Osteoblast (primary cell): ENCODE measurements at regions not wholly inside any gene's neighbourhood (a gene's known extent, or its start where the extent isn't known, plus 50 kb on each side); places are given as distances from the start of the nearest gene placed in this dataset.

Experiments used
- DNase-seq: peaks from one replicate; pipeline ENCODE4 v3.0.0; 2011; ENCODE audit warnings: low spot score, mixed read lengths; ENCODE audit not compliant: insufficient read length; ENCODE audit errors: missing footprints
- H2AFZ ChIP-seq: 2 replicates; pipeline ENCODE4 v1.6.0; 2011; ENCODE audit warnings: mild to moderate bottlenecking, low read length
- H3K27ac ChIP-seq: 2 replicates; pipeline ENCODE4 v1.5.1; 2011; ENCODE audit warnings: mild to moderate bottlenecking, low read depth, low read length, moderate library complexity
- H3K27me3 ChIP-seq: 2 replicates; pipeline ENCODE4 v1.6.0; 2012; ENCODE audit warnings: mild to moderate bottlenecking, control low read depth, inconsistent platforms, low read length, moderate library complexity; ENCODE audit not compliant: insufficient read depth
- H3K36me3 ChIP-seq: 2 replicates; pipeline ENCODE4 v1.5.1; 2011; ENCODE audit warnings: mild to moderate bottlenecking, low read length, control low read depth, moderate library complexity; ENCODE audit not compliant: insufficient read depth
- H3K4me1 ChIP-seq: 2 replicates; pipeline ENCODE4 v1.5.1; 2011; ENCODE audit warnings: mild to moderate bottlenecking, low read length, control low read depth, moderate library complexity; ENCODE audit not compliant: insufficient read depth
- H3K4me2 ChIP-seq: 2 replicates; pipeline ENCODE4 v1.6.0; 2011; ENCODE audit warnings: mild to moderate bottlenecking, low read length; ENCODE audit not compliant: insufficient read depth
- H3K4me3 ChIP-seq: fragments of 200-600 bp; sonication (generic); 3 replicates; pipeline ENCODE4 v1.5.1; 2012; ENCODE audit warnings: mild to moderate bottlenecking, low read length, inconsistent platforms; ENCODE audit not compliant: insufficient read depth
- H3K79me2 ChIP-seq: 2 replicates; pipeline ENCODE4 v1.6.0; 2012; ENCODE audit warnings: mild to moderate bottlenecking, low read length, control low read depth, inconsistent platforms; ENCODE audit not compliant: insufficient read depth
- H3K9me3 ChIP-seq: 2 replicates; pipeline ENCODE4 v1.5.1; 2011; ENCODE audit warnings: low read depth, low read length, control low read depth
- H4K20me1 ChIP-seq: 2 replicates; pipeline ENCODE4 v1.6.0; 2012; ENCODE audit warnings: mild to moderate bottlenecking, low read length, control low read depth; ENCODE audit not compliant: insufficient read depth
- CTCF ChIP-seq: IDR thresholded peaks from 2 replicates; pipeline ENCODE4 v1.5.1; 2011; ENCODE audit warnings: mild to moderate bottlenecking, low read depth, low read length, moderate library complexity; ENCODE audit errors: extremely low read depth

- H3K9me3 ChIP-seq: no peaks in the 10 kb centered on the region
- no peaks in the 10 kb centered on the region for H3K27me3 ChIP-seq
- H3K36me3 ChIP-seq: no peaks in the 10 kb centered on the region
- H3K4me1 ChIP-seq: no peaks in the 10 kb centered on the region
- no peaks in the 10 kb centered on the region for H3K79me2 ChIP-seq
- H2AFZ ChIP-seq: no peak overlapping the region
- no peak overlapping the region for H3K4me2 ChIP-seq
- TF ChIP-seq CTCF: no peak
- no peaks in the 10 kb centered on the region for H4K20me1 ChIP-seq
- no peak overlapping the region for H3K4me3 ChIP-seq
- no peak overlapping the region for H3K27ac ChIP-seq
- no peak for DNase-seq
These were observed 57.0 kb downstream of the PCDH20 start for GRCh38 chr13:61358599-61358998.

- H2AFZ ChIP-seq: no peak overlapping the region
- TF ChIP-seq CTCF: no peak
- no peak overlapping the region for H3K4me3 ChIP-seq
These were observed 65.3 kb downstream of the PCDH20 start for GRCh38 chr13:61350341-61350740.

DNA sequence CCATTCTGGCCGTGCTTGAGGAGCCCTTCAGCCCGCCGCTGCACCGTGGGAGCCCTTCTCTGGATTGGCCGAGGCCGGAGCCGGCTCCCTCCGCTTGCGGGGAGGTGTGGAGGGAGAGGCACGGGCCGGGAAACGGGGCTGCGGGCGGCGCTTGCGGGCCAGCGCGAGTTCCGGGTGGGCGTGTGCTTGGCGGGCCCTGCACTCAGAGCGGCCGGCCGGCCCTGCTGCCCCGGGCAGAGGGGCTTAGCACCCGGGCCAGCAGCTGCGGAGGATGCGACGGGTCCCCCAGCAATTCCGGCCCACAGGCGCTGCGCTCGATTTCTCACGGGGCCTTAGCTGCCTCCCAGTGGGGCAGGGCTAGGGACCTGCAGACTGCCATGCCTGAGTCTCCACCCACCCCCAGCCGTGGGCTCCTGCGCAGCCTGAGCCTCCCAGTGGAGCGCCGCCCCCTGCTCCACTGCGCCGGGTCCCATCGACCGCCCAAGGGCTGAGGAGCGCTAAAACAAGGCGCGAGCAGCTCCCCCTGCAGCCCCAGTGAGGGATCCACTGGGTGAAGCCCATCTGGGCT lies 76.5 kb downstream of the PCDH20 start:
- H3K4me2 ChIP-seq: no peak overlapping the region
- no peaks in the 10 kb centered on the region for H3K36me3 ChIP-seq
- H3K9me3 ChIP-seq: no peaks in the 10 kb centered on the region
- TF ChIP-seq CTCF: no peak
- no peak for DNase-seq
- no peaks in the 10 kb centered on the region for H3K27me3 ChIP-seq
- no peak overlapping the region for H2AFZ ChIP-seq
- H4K20me1 ChIP-seq: no peaks in the 10 kb centered on the region
- no peaks in the 10 kb centered on the region for H3K4me1 ChIP-seq
- no peaks in the 10 kb centered on the region for H3K79me2 ChIP-seq
- H3K27ac ChIP-seq: no peak overlapping the region
- no peak overlapping the region for H3K4me3 ChIP-seq

More at GRCh38 chr13:61350341-61350740, 65.3 kb downstream of the PCDH20 start:
- Histone ChIP-seq H3K9me3 (no peaks in the 10 kb centered on the region), H3K4me2 (no peak overlapping the region), H3K4me1 (no peaks in the 10 kb centered on the region), H4K20me1 (no peaks in the 10 kb centered on the region), H3K36me3 (no peaks in the 10 kb centered on the region), H3K79me2 (no peaks in the 10 kb centered on the region), H3K27ac (no peak overlapping the region), H3K27me3 (no peaks in the 10 kb centered on the region)
- DNase-seq: no peak

- DNase-seq: no peak
- no peak for TF ChIP-seq CTCF
- no peaks in the 10 kb centered on the region for H3K79me2 ChIP-seq
These were observed 99.0 kb downstream of the PCDH20 start for GRCh38 chr13:61316647-61317046.

More at GRCh38 chr13:61316647-61317046, 99.0 kb downstream of the PCDH20 start:
- H3K4me1 ChIP-seq: no peaks in the 10 kb centered on the region
- no peak overlapping the region for H2AFZ ChIP-seq
- no peak overlapping the region for H3K4me3 ChIP-seq
- H3K27me3 ChIP-seq: no peaks in the 10 kb centered on the region
- no peaks in the 10 kb centered on the region for H3K36me3 ChIP-seq
- peaks cover 3% of the 10 kb centered on the region for H3K9me3 ChIP-seq
- no peak overlapping the region for H3K27ac ChIP-seq
- H3K4me2 ChIP-seq: no peak overlapping the region
- no peaks in the 10 kb centered on the region for H4K20me1 ChIP-seq
